AG20443 (cell line): ENCODE measurements at regions not wholly inside any gene's neighbourhood (a gene's known extent, or its start where the extent isn't known, plus 50 kb on each side); places are given as distances from the start of the nearest gene placed in this dataset.
"Not testable (repeated sequence)": the region's sequence is repeated elsewhere in the genome, so short reads cannot be mapped to it uniquely, and the experiment has no call there.

Experiments used
- DNase-seq: peaks from one replicate; pipeline ENCODE4 v3.0.0; 2012; ENCODE audit warnings: low spot score, mixed read lengths

GRCh38 chr2:87431051-87431450 lies 316.8 kb upstream of the PLGLB2 start:
- DNase-seq: not testable (repeated sequence)

GRCh38 chr2:87432711-87433453 lies 315.0 kb upstream of the PLGLB2 start:
- DNase-seq: not testable (repeated sequence)

- DNase-seq: not testable (repeated sequence)
Measured at GRCh38 chr2:87436007-87436406, 311.9 kb upstream of the PLGLB2 start.

- not testable (repeated sequence) for DNase-seq
Measured at GRCh38 chr2:87437701-87438260, 310.1 kb upstream of the PLGLB2 start.

GRCh38 chr2:87438780-87439454 lies 309.0 kb upstream of the PLGLB2 start:
- DNase-seq: not testable (repeated sequence)

GRCh38 chr2:87439617-87440204 lies 308.2 kb upstream of the PLGLB2 start:
- not testable (repeated sequence) for DNase-seq

- DNase-seq: not testable (repeated sequence)
Measured at GRCh38 chr2:87440650-87441049, 307.2 kb upstream of the PLGLB2 start.

GRCh38 chr2:87441375-87441774 lies 306.5 kb upstream of the PLGLB2 start:
- DNase-seq: not testable (repeated sequence)

- DNase-seq: not testable (repeated sequence)
Measured at GRCh38 chr2:87442983-87443577, 304.8 kb upstream of the PLGLB2 start.

- not testable (repeated sequence) for DNase-seq
Measured at GRCh38 chr2:87444951-87445350, 302.9 kb upstream of the PLGLB2 start.

GRCh38 chr2:87445613-87446312 lies 302.1 kb upstream of the PLGLB2 start:
- DNase-seq: not testable (repeated sequence)

- DNase-seq: not testable (repeated sequence)
Measured at GRCh38 chr2:87446313-87446696, 301.6 kb upstream of the PLGLB2 start.

- DNase-seq: not testable (repeated sequence)
Measured at GRCh38 chr2:87449462-87449980, 298.4 kb upstream of the PLGLB2 start.

- not testable (repeated sequence) for DNase-seq
Measured at GRCh38 chr2:87452193-87452592, 295.7 kb upstream of the PLGLB2 start.

- peak; percentile 51 for DNase-seq
Measured at GRCh38 chr2:87452861-87453260, 295.0 kb upstream of the PLGLB2 start.

- not testable (repeated sequence) for DNase-seq
Measured at GRCh38 chr2:87453965-87454364, 293.9 kb upstream of the PLGLB2 start.

- peak; percentile 4 for DNase-seq
Measured at GRCh38 chr2:87454421-87454820, 293.5 kb upstream of the PLGLB2 start.

GRCh38 chr2:87455209-87455853 lies 292.6 kb upstream of the PLGLB2 start:
- not testable (repeated sequence) for DNase-seq

GRCh38 chr2:87455854-87456249 lies 292.0 kb upstream of the PLGLB2 start:
- not testable (repeated sequence) for DNase-seq

GRCh38 chr2:87456477-87457128 lies 291.3 kb upstream of the PLGLB2 start:
- DNase-seq: not testable (repeated sequence)
